ENCODE measurements at regions not wholly inside any gene's neighbourhood (a gene's known extent, or its start where the extent isn't known, plus 50 kb on each side); places are given as distances from the start of the nearest gene placed in this dataset.

- Histone ChIP-seq H3K36me3 (ENCODE audit: control insufficient read depth in 5 of 5, insufficient read depth in 5 of 5, low read length in 5 of 5) (no peaks in the 10 kb centered on the region), H3K27ac (ENCODE audit: low read depth, low read length) (no peak overlapping the region), H3K4me3 (ENCODE audit: low read depth in 1 of 5, low read length in 5 of 5) (no peak overlapping the region), H3K9me3 (ENCODE audit: control insufficient read depth in 5 of 5, low read length in 5 of 5) (no peaks in the 10 kb centered on the region), H3K4me1 (ENCODE audit: control insufficient read depth in 5 of 5, insufficient read depth in 5 of 5, low read length in 5 of 5) (peaks cover 0 to 8% (median 0%) of the 10 kb centered on the region in 5 donors), H3K27me3 (ENCODE audit: control insufficient read depth in 5 of 5, insufficient read depth in 4 of 5, low read length in 5 of 5) (peaks cover 0 to 10% (median 0%) of the 10 kb centered on the region in 5 donors), H3K9ac (ENCODE audit: low read length in 5 of 5) (no peak overlapping the region)
These were observed 77.7 kb upstream of the ACAN start for GRCh38 chr15:88725305-88726210.

- no peak overlapping the region for H3K4me3 ChIP-seq (ENCODE audit: low read depth in 1 of 5, low read length in 5 of 5)
- peaks cover 0 to 5% (median 0%) of the 10 kb centered on the region in 5 donors for H3K27me3 ChIP-seq (ENCODE audit: control insufficient read depth in 5 of 5, insufficient read depth in 4 of 5, low read length in 5 of 5)
- H3K27ac ChIP-seq (ENCODE audit: low read depth, low read length), result no peak overlapping the region
- H3K9ac ChIP-seq (ENCODE audit: low read length in 5 of 5), result no peak overlapping the region
- H3K36me3 ChIP-seq (ENCODE audit: control insufficient read depth in 5 of 5, insufficient read depth in 5 of 5, low read length in 5 of 5), result no peaks in the 10 kb centered on the region
- no peaks in the 10 kb centered on the region for H3K9me3 ChIP-seq (ENCODE audit: control insufficient read depth in 5 of 5, low read length in 5 of 5)
- H3K4me1 ChIP-seq (ENCODE audit: control insufficient read depth in 5 of 5, insufficient read depth in 5 of 5, low read length in 5 of 5), result peaks cover 0 to 8% (median 0%) of the 10 kb centered on the region in 5 donors
These were observed 75.8 kb upstream of the ACAN start for GRCh38 chr15:88727439-88727838.

GRCh38 chr15:88729581-88729980 is 73.7 kb upstream of the ACAN start:
- no peak overlapping the region for H3K9ac ChIP-seq (ENCODE audit: low read length in 5 of 5)
- peaks cover 0 to 5% (median 0%) of the 10 kb centered on the region in 5 donors for H3K27me3 ChIP-seq (ENCODE audit: control insufficient read depth in 5 of 5, insufficient read depth in 4 of 5, low read length in 5 of 5)
- no peaks in the 10 kb centered on the region for H3K36me3 ChIP-seq (ENCODE audit: control insufficient read depth in 5 of 5, insufficient read depth in 5 of 5, low read length in 5 of 5)
- H3K4me3 ChIP-seq (ENCODE audit: low read depth in 1 of 5, low read length in 5 of 5), result no peak overlapping the region
- no peaks in the 10 kb centered on the region for H3K9me3 ChIP-seq (ENCODE audit: control insufficient read depth in 5 of 5, low read length in 5 of 5)
- no peak overlapping the region for H3K27ac ChIP-seq (ENCODE audit: low read depth, low read length)
- H3K4me1 ChIP-seq (ENCODE audit: control insufficient read depth in 5 of 5, insufficient read depth in 5 of 5, low read length in 5 of 5), result peaks cover 0 to 8% (median 0%) of the 10 kb centered on the region in 5 donors

GRCh38 chr15:88730751-88731150 is 72.5 kb upstream of the ACAN start:
- H3K4me3 ChIP-seq (ENCODE audit: low read depth in 1 of 5, low read length in 5 of 5), result no peak overlapping the region

GRCh38 chr15:88735212-88735611 is 68.0 kb upstream of the ACAN start:
- no peak overlapping the region for H3K4me3 ChIP-seq (ENCODE audit: low read depth in 1 of 5, low read length in 5 of 5)
- H3K9ac ChIP-seq (ENCODE audit: low read length in 5 of 5), result no peak overlapping the region
- H3K27ac ChIP-seq (ENCODE audit: low read depth, low read length), result no peak overlapping the region
- peaks cover 0 to 3% (median 0%) of the 10 kb centered on the region in 5 donors for H3K27me3 ChIP-seq (ENCODE audit: control insufficient read depth in 5 of 5, insufficient read depth in 4 of 5, low read length in 5 of 5)
- peaks cover 0 to 6% (median 0%) of the 10 kb centered on the region in 5 donors for H3K4me1 ChIP-seq (ENCODE audit: control insufficient read depth in 5 of 5, insufficient read depth in 5 of 5, low read length in 5 of 5)
- H3K9me3 ChIP-seq (ENCODE audit: control insufficient read depth in 5 of 5, low read length in 5 of 5), result peaks cover 0 to 4% (median 3%) of the 10 kb centered on the region in 5 donors
- no peaks in the 10 kb centered on the region for H3K36me3 ChIP-seq (ENCODE audit: control insufficient read depth in 5 of 5, insufficient read depth in 5 of 5, low read length in 5 of 5)

More at GRCh38 chr15:88730751-88731150, 72.5 kb upstream of the ACAN start:
- Histone ChIP-seq H3K9me3 (ENCODE audit: control insufficient read depth in 5 of 5, low read length in 5 of 5) (no peaks in the 10 kb centered on the region), H3K4me1 (ENCODE audit: control insufficient read depth in 5 of 5, insufficient read depth in 5 of 5, low read length in 5 of 5) (peaks cover 0 to 5% (median 4%) of the 10 kb centered on the region in 5 donors), H3K9ac (ENCODE audit: low read length in 5 of 5) (no peak overlapping the region), H3K27ac (ENCODE audit: low read depth, low read length) (no peak overlapping the region), H3K36me3 (ENCODE audit: control insufficient read depth in 5 of 5, insufficient read depth in 5 of 5, low read length in 5 of 5) (no peaks in the 10 kb centered on the region), H3K27me3 (ENCODE audit: control insufficient read depth in 5 of 5, insufficient read depth in 4 of 5, low read length in 5 of 5) (peaks cover 0 to 5% (median 0%) of the 10 kb centered on the region in 5 donors)

- Histone ChIP-seq H3K4me1 (ENCODE audit: control insufficient read depth in 5 of 5, insufficient read depth in 5 of 5, low read length in 5 of 5) (peaks cover 0 to 6% (median 0%) of the 10 kb centered on the region in 5 donors), H3K4me3 (ENCODE audit: low read depth in 1 of 5, low read length in 5 of 5) (no peak overlapping the region), H3K27me3 (ENCODE audit: control insufficient read depth in 5 of 5, insufficient read depth in 4 of 5, low read length in 5 of 5) (peaks cover 0 to 8% (median 3%) of the 10 kb centered on the region in 5 donors), H3K27ac (ENCODE audit: low read depth, low read length) (no peak overlapping the region), H3K9ac (ENCODE audit: low read length in 5 of 5) (no peak overlapping the region), H3K9me3 (ENCODE audit: control insufficient read depth in 5 of 5, low read length in 5 of 5) (peaks cover 0 to 4% (median 3%) of the 10 kb centered on the region in 5 donors), H3K36me3 (ENCODE audit: control insufficient read depth in 5 of 5, insufficient read depth in 5 of 5, low read length in 5 of 5) (no peaks in the 10 kb centered on the region)
These were observed 67.0 kb upstream of the ACAN start for GRCh38 chr15:88736204-88736603.

- no peak overlapping the region for H3K4me3 ChIP-seq (ENCODE audit: low read depth in 1 of 5, low read length in 5 of 5)
- peaks cover 0 to 4% (median 3%) of the 10 kb centered on the region in 5 donors for H3K9me3 ChIP-seq (ENCODE audit: control insufficient read depth in 5 of 5, low read length in 5 of 5)
- peaks cover 0 to 6% (median 0%) of the 10 kb centered on the region in 5 donors for H3K4me1 ChIP-seq (ENCODE audit: control insufficient read depth in 5 of 5, insufficient read depth in 5 of 5, low read length in 5 of 5)
- H3K36me3 ChIP-seq (ENCODE audit: control insufficient read depth in 5 of 5, insufficient read depth in 5 of 5, low read length in 5 of 5), result no peaks in the 10 kb centered on the region
- H3K27ac ChIP-seq (ENCODE audit: low read depth, low read length), result no peak overlapping the region
- no peak overlapping the region for H3K9ac ChIP-seq (ENCODE audit: low read length in 5 of 5)
- H3K27me3 ChIP-seq (ENCODE audit: control insufficient read depth in 5 of 5, insufficient read depth in 4 of 5, low read length in 5 of 5), result peaks cover 0 to 14% (median 9%) of the 10 kb centered on the region in 5 donors
These were observed 64.4 kb upstream of the ACAN start for GRCh38 chr15:88738796-88739195.

GRCh38 chr15:88739541-88739940 is 63.7 kb upstream of the ACAN start:
- Histone ChIP-seq H3K9me3 (ENCODE audit: control insufficient read depth in 5 of 5, low read length in 5 of 5) (peaks cover 0 to 4% (median 3%) of the 10 kb centered on the region in 5 donors), H3K36me3 (ENCODE audit: control insufficient read depth in 5 of 5, insufficient read depth in 5 of 5, low read length in 5 of 5) (no peaks in the 10 kb centered on the region), H3K9ac (ENCODE audit: low read length in 5 of 5) (no peak overlapping the region), H3K4me1 (ENCODE audit: control insufficient read depth in 5 of 5, insufficient read depth in 5 of 5, low read length in 5 of 5) (peaks cover 0 to 6% (median 0%) of the 10 kb centered on the region in 5 donors), H3K27me3 (ENCODE audit: control insufficient read depth in 5 of 5, insufficient read depth in 4 of 5, low read length in 5 of 5) (peaks cover 0 to 14% (median 9%) of the 10 kb centered on the region in 5 donors), H3K4me3 (ENCODE audit: low read depth in 1 of 5, low read length in 5 of 5) (no peak overlapping the region), H3K27ac (ENCODE audit: low read depth, low read length) (no peak overlapping the region)

GRCh38 chr15:88740356-88740755 is 62.9 kb upstream of the ACAN start:
- peaks cover 0 to 6% (median 0%) of the 10 kb centered on the region in 5 donors for H3K4me1 ChIP-seq (ENCODE audit: control insufficient read depth in 5 of 5, insufficient read depth in 5 of 5, low read length in 5 of 5)
- peaks cover 0 to 4% (median 3%) of the 10 kb centered on the region in 5 donors for H3K9me3 ChIP-seq (ENCODE audit: control insufficient read depth in 5 of 5, low read length in 5 of 5)
- no peak overlapping the region for H3K27ac ChIP-seq (ENCODE audit: low read depth, low read length)
- no peak overlapping the region for H3K9ac ChIP-seq (ENCODE audit: low read length in 5 of 5)
- no peaks in the 10 kb centered on the region for H3K36me3 ChIP-seq (ENCODE audit: control insufficient read depth in 5 of 5, insufficient read depth in 5 of 5, low read length in 5 of 5)
- H3K27me3 ChIP-seq (ENCODE audit: control insufficient read depth in 5 of 5, insufficient read depth in 4 of 5, low read length in 5 of 5), result peaks cover 0 to 14% (median 9%) of the 10 kb centered on the region in 5 donors
- no peak overlapping the region for H3K4me3 ChIP-seq (ENCODE audit: low read depth in 1 of 5, low read length in 5 of 5)

GRCh38 chr15:88741046-88741445 is 62.2 kb upstream of the ACAN start:
- H3K4me3 ChIP-seq (ENCODE audit: low read depth in 1 of 5, low read length in 5 of 5), result no peak overlapping the region
- H3K27me3 ChIP-seq (ENCODE audit: control insufficient read depth in 5 of 5, insufficient read depth in 4 of 5, low read length in 5 of 5), result peaks cover 0 to 14% (median 9%) of the 10 kb centered on the region in 5 donors
- no peak overlapping the region for H3K27ac ChIP-seq (ENCODE audit: low read depth, low read length)

More at GRCh38 chr15:88741046-88741445, 62.2 kb upstream of the ACAN start:
- Histone ChIP-seq H3K9ac (ENCODE audit: low read length in 5 of 5) (no peak overlapping the region), H3K9me3 (ENCODE audit: control insufficient read depth in 5 of 5, low read length in 5 of 5) (peaks cover 0 to 4% (median 3%) of the 10 kb centered on the region in 5 donors), H3K36me3 (ENCODE audit: control insufficient read depth in 5 of 5, insufficient read depth in 5 of 5, low read length in 5 of 5) (no peaks in the 10 kb centered on the region), H3K4me1 (ENCODE audit: control insufficient read depth in 5 of 5, insufficient read depth in 5 of 5, low read length in 5 of 5) (no peaks in the 10 kb centered on the region)
